GM19468 (cell line): ENCODE measurements at regions not wholly inside any gene's neighbourhood (a gene's known extent, or its start where the extent isn't known, plus 50 kb on each side); places are given as distances from the start of the nearest gene placed in this dataset.

Experiments
- ATAC-seq: cut with Tn5 transposase; IDR thresholded peaks from one replicate; pipeline ENCODE4 v1.9.1; 2021; ENCODE audit warnings: mild to moderate bottlenecking, moderate library complexity, moderate number of reproducible peaks; ENCODE audit not compliant: unreplicated experiment; ENCODE audit errors: extremely low read depth

- no peak for ATAC-seq
These were observed 405.9 kb downstream of the ADRA2A start for GRCh38 chr10:111482621-111483216.

- ATAC-seq: no peak
These were observed 408.9 kb downstream of the ADRA2A start for GRCh38 chr10:111485767-111486166.

GRCh38 chr10:111486346-111486745 is 409.5 kb downstream of the ADRA2A start:
- ATAC-seq: no peak

- ATAC-seq: no peak
These were observed 411.8 kb downstream of the ADRA2A start for GRCh38 chr10:111488668-111489067.

- ATAC-seq: no peak
These were observed 414.3 kb downstream of the ADRA2A start for GRCh38 chr10:111491154-111491553.

GRCh38 chr10:111493024-111493625 is 416.3 kb downstream of the ADRA2A start:
- no peak for ATAC-seq

GRCh38 chr10:111498560-111498959 is 421.7 kb downstream of the ADRA2A start:
- no peak for ATAC-seq

- ATAC-seq: no peak
These were observed 427.5 kb downstream of the ADRA2A start for GRCh38 chr10:111504376-111504775.

GRCh38 chr10:111506266-111507034 is 429.6 kb downstream of the ADRA2A start:
- ATAC-seq: no peak

GRCh38 chr10:111511751-111512150 is 434.9 kb downstream of the ADRA2A start:
- no peak for ATAC-seq

GRCh38 chr10:111515264-111515663 is 438.4 kb downstream of the ADRA2A start:
- ATAC-seq: no peak

- no peak for ATAC-seq
These were observed 438.9 kb downstream of the ADRA2A start for GRCh38 chr10:111515706-111516105.

- no peak for ATAC-seq
These were observed 439.3 kb downstream of the ADRA2A start for GRCh38 chr10:111516144-111516543.

- no peak for ATAC-seq
These were observed 445.3 kb downstream of the ADRA2A start for GRCh38 chr10:111522141-111522540.

- no peak for ATAC-seq
These were observed 445.7 kb downstream of the ADRA2A start for GRCh38 chr10:111522551-111522950.

GRCh38 chr10:111523016-111523415 is 446.2 kb downstream of the ADRA2A start:
- no peak for ATAC-seq

GRCh38 chr10:111524134-111524533 is 447.3 kb downstream of the ADRA2A start:
- no peak for ATAC-seq

- no peak for ATAC-seq
These were observed 448.9 kb downstream of the ADRA2A start for GRCh38 chr10:111525696-111526095.

- ATAC-seq: no peak
These were observed 454.9 kb downstream of the ADRA2A start for GRCh38 chr10:111531690-111532089.

- ATAC-seq: no peak
These were observed 455.3 kb downstream of the ADRA2A start for GRCh38 chr10:111532139-111532538.

GRCh38 chr10:111539246-111539645 is 462.4 kb downstream of the ADRA2A start:
- no peak for ATAC-seq
